ENCODE measurements at regions not wholly inside any gene's neighbourhood (a gene's known extent, or its start where the extent isn't known, plus 50 kb on each side); places are given as distances from the start of the nearest gene placed in this dataset.

GRCh38 chr4:129387666-129388065 is 291.7 kb downstream of the C4orf33 start:
- TF ChIP-seq CTCF (IDR thresholded peaks at IDR 0.05; ENCODE audit: borderline replicate concordance, extremely low read depth, low read length, poor library complexity, severe bottlenecking) (no peak), EZH2 (IDR thresholded peaks at IDR 0.05; ENCODE audit: borderline replicate concordance, low read depth, low read length, severe bottlenecking) (no peak)

All from DND-41 (cell line).